ENCODE measurements at regions not wholly inside any gene's neighbourhood (a gene's known extent, or its start where the extent isn't known, plus 50 kb on each side); places are given as distances from the start of the nearest gene placed in this dataset.
"Not testable (repeated sequence)": the region's sequence is repeated elsewhere in the genome, so short reads cannot be mapped to it uniquely, and the experiment has no call there.

GRCh38 chr1:9459816-9460407 is 79.4 kb upstream of the SLC25A33 start:
- Histone ChIP-seq H3K9me3 (ENCODE audit: control insufficient read depth in 2 of 2, low read length in 2 of 2) (no peaks in the 10 kb centered on the region), H3K4me1 (ENCODE audit: control insufficient read depth in 2 of 2, insufficient read depth in 2 of 2, low read length in 2 of 2) (peaks cover 0 to 7% of the 10 kb centered on the region in 2 donors), H3K4me3 (ENCODE audit: low read length in 2 of 2) (no peak overlapping the region), H3K9ac (ENCODE audit: low read depth in 1 of 2, low read length in 2 of 2) (no peak overlapping the region), H3K27ac (ENCODE audit: low read depth in 2 of 2, low read length in 2 of 2) (peak overlapping the region in 1 of 2 donors; percentile 36), H3K36me3 (ENCODE audit: control insufficient read depth in 2 of 2, insufficient read depth in 2 of 2, low read length in 2 of 2) (no peaks in the 10 kb centered on the region), H3K27me3 (ENCODE audit: control insufficient read depth in 2 of 2, insufficient read depth in 2 of 2, low read length in 2 of 2) (no peaks in the 10 kb centered on the region)

- peaks cover 12 to 13% of the 10 kb centered on the region in 2 donors for H3K4me1 ChIP-seq (ENCODE audit: control insufficient read depth in 2 of 2, insufficient read depth in 2 of 2, low read length in 2 of 2)
- no peak overlapping the region for H3K4me3 ChIP-seq (ENCODE audit: low read length in 2 of 2)
- H3K9me3 ChIP-seq (ENCODE audit: control insufficient read depth in 2 of 2, low read length in 2 of 2): no peaks in the 10 kb centered on the region
- H3K36me3 ChIP-seq (ENCODE audit: control insufficient read depth in 2 of 2, insufficient read depth in 2 of 2, low read length in 2 of 2): no peaks in the 10 kb centered on the region
- no peak overlapping the region for H3K9ac ChIP-seq (ENCODE audit: low read depth in 1 of 2, low read length in 2 of 2)
- H3K27ac ChIP-seq (ENCODE audit: low read depth in 2 of 2, low read length in 2 of 2): no peak overlapping the region
- no peaks in the 10 kb centered on the region for H3K27me3 ChIP-seq (ENCODE audit: control insufficient read depth in 2 of 2, insufficient read depth in 2 of 2, low read length in 2 of 2)
Observed at GRCh38 chr1:9465640-9466039, 73.6 kb upstream of the SLC25A33 start.

GRCh38 chr1:9466780-9467758 is 72.2 kb upstream of the SLC25A33 start:
- peak overlapping the region; percentile 4 to 31 for H3K4me3 ChIP-seq (ENCODE audit: low read length in 2 of 2)
- no peaks in the 10 kb centered on the region for H3K36me3 ChIP-seq (ENCODE audit: control insufficient read depth in 2 of 2, insufficient read depth in 2 of 2, low read length in 2 of 2)
- peaks cover 0 to 2% of the 10 kb centered on the region in 2 donors for H3K27me3 ChIP-seq (ENCODE audit: control insufficient read depth in 2 of 2, insufficient read depth in 2 of 2, low read length in 2 of 2)
- peak overlapping the region; percentile 5 to 12 for H3K9ac ChIP-seq (ENCODE audit: low read depth in 1 of 2, low read length in 2 of 2)
- H3K27ac ChIP-seq (ENCODE audit: low read depth in 2 of 2, low read length in 2 of 2): peak overlapping the region in 1 of 2 donors; percentile 48
- peaks cover 12 to 13% of the 10 kb centered on the region in 2 donors for H3K4me1 ChIP-seq (ENCODE audit: control insufficient read depth in 2 of 2, insufficient read depth in 2 of 2, low read length in 2 of 2)
- no peaks in the 10 kb centered on the region for H3K9me3 ChIP-seq (ENCODE audit: control insufficient read depth in 2 of 2, low read length in 2 of 2)

- not testable (repeated sequence) for H3K27me3 ChIP-seq (ENCODE audit: control insufficient read depth in 2 of 2, insufficient read depth in 2 of 2, low read length in 2 of 2)
Observed at GRCh38 chr1:9469882-9470281, 69.4 kb upstream of the SLC25A33 start.

GRCh38 chr1:9471679-9472078 is 67.6 kb upstream of the SLC25A33 start:
- Histone ChIP-seq H3K4me1 (ENCODE audit: control insufficient read depth in 2 of 2, insufficient read depth in 2 of 2, low read length in 2 of 2) (peaks cover 10 to 15% of the 10 kb centered on the region in 2 donors), H3K9ac (ENCODE audit: low read depth in 1 of 2, low read length in 2 of 2) (no peak overlapping the region), H3K9me3 (ENCODE audit: control insufficient read depth in 2 of 2, low read length in 2 of 2) (no peaks in the 10 kb centered on the region), H3K36me3 (ENCODE audit: control insufficient read depth in 2 of 2, insufficient read depth in 2 of 2, low read length in 2 of 2) (no peaks in the 10 kb centered on the region), H3K4me3 (ENCODE audit: low read length in 2 of 2) (no peak overlapping the region), H3K27me3 (ENCODE audit: control insufficient read depth in 2 of 2, insufficient read depth in 2 of 2, low read length in 2 of 2) (peaks cover 0 to 2% of the 10 kb centered on the region in 2 donors), H3K27ac (ENCODE audit: low read depth in 2 of 2, low read length in 2 of 2) (no peak overlapping the region)

More at GRCh38 chr1:9469882-9470281, 69.4 kb upstream of the SLC25A33 start:
- peaks cover 12 to 17% of the 10 kb centered on the region in 2 donors for H3K4me1 ChIP-seq (ENCODE audit: control insufficient read depth in 2 of 2, insufficient read depth in 2 of 2, low read length in 2 of 2)
- not testable (repeated sequence) for H3K27ac ChIP-seq (ENCODE audit: low read depth in 2 of 2, low read length in 2 of 2); H3K9me3 ChIP-seq (ENCODE audit: control insufficient read depth in 2 of 2, low read length in 2 of 2); H3K4me3 ChIP-seq (ENCODE audit: low read length in 2 of 2); H3K36me3 ChIP-seq (ENCODE audit: control insufficient read depth in 2 of 2, insufficient read depth in 2 of 2, low read length in 2 of 2); H3K9ac ChIP-seq (ENCODE audit: low read depth in 1 of 2, low read length in 2 of 2)

- Histone ChIP-seq H3K27ac (ENCODE audit: low read depth in 2 of 2, low read length in 2 of 2) (peak overlapping the region in 1 of 2 donors; percentile 9), H3K4me1 (ENCODE audit: control insufficient read depth in 2 of 2, insufficient read depth in 2 of 2, low read length in 2 of 2) (peaks cover 2 to 8% of the 10 kb centered on the region in 2 donors), H3K9ac (ENCODE audit: low read depth in 1 of 2, low read length in 2 of 2) (no peak overlapping the region), H3K27me3 (ENCODE audit: control insufficient read depth in 2 of 2, insufficient read depth in 2 of 2, low read length in 2 of 2) (peaks cover 0 to 2% of the 10 kb centered on the region in 2 donors), H3K9me3 (ENCODE audit: control insufficient read depth in 2 of 2, low read length in 2 of 2) (no peaks in the 10 kb centered on the region), H3K4me3 (ENCODE audit: low read length in 2 of 2) (no peak overlapping the region), H3K36me3 (ENCODE audit: control insufficient read depth in 2 of 2, insufficient read depth in 2 of 2, low read length in 2 of 2) (no peaks in the 10 kb centered on the region)
Observed at GRCh38 chr1:9472386-9473031, 66.8 kb upstream of the SLC25A33 start.

GRCh38 chr1:9473032-9473807 is 66.0 kb upstream of the SLC25A33 start:
- H3K36me3 ChIP-seq (ENCODE audit: control insufficient read depth in 2 of 2, insufficient read depth in 2 of 2, low read length in 2 of 2): no peaks in the 10 kb centered on the region
- no peak overlapping the region for H3K4me3 ChIP-seq (ENCODE audit: low read length in 2 of 2)
- peak overlapping the region in 1 of 2 donors; percentile 50 for H3K27ac ChIP-seq (ENCODE audit: low read depth in 2 of 2, low read length in 2 of 2)
- H3K9me3 ChIP-seq (ENCODE audit: control insufficient read depth in 2 of 2, low read length in 2 of 2): no peaks in the 10 kb centered on the region
- H3K27me3 ChIP-seq (ENCODE audit: control insufficient read depth in 2 of 2, insufficient read depth in 2 of 2, low read length in 2 of 2): peaks cover 0 to 2% of the 10 kb centered on the region in 2 donors
- H3K4me1 ChIP-seq (ENCODE audit: control insufficient read depth in 2 of 2, insufficient read depth in 2 of 2, low read length in 2 of 2): peaks cover 0 to 4% of the 10 kb centered on the region in 2 donors
- H3K9ac ChIP-seq (ENCODE audit: low read depth in 1 of 2, low read length in 2 of 2): peak overlapping the region in 1 of 2 donors; percentile 52

- Histone ChIP-seq H3K27me3 (ENCODE audit: control insufficient read depth in 2 of 2, insufficient read depth in 2 of 2, low read length in 2 of 2) (peaks cover 0 to 2% of the 10 kb centered on the region in 2 donors), H3K4me1 (ENCODE audit: control insufficient read depth in 2 of 2, insufficient read depth in 2 of 2, low read length in 2 of 2) (peaks cover 0 to 4% of the 10 kb centered on the region in 2 donors), H3K36me3 (ENCODE audit: control insufficient read depth in 2 of 2, insufficient read depth in 2 of 2, low read length in 2 of 2) (no peaks in the 10 kb centered on the region), H3K4me3 (ENCODE audit: low read length in 2 of 2) (no peak overlapping the region), H3K9me3 (ENCODE audit: control insufficient read depth in 2 of 2, low read length in 2 of 2) (no peaks in the 10 kb centered on the region), H3K9ac (ENCODE audit: low read depth in 1 of 2, low read length in 2 of 2) (no peak overlapping the region), H3K27ac (ENCODE audit: low read depth in 2 of 2, low read length in 2 of 2) (no peak overlapping the region)
Observed at GRCh38 chr1:9475061-9475627, 64.1 kb upstream of the SLC25A33 start.

GRCh38 chr1:9476790-9477463 is 62.3 kb upstream of the SLC25A33 start:
- Histone ChIP-seq H3K4me3 (ENCODE audit: low read length in 2 of 2) (no peak overlapping the region), H3K36me3 (ENCODE audit: control insufficient read depth in 2 of 2, insufficient read depth in 2 of 2, low read length in 2 of 2) (no peaks in the 10 kb centered on the region), H3K4me1 (ENCODE audit: control insufficient read depth in 2 of 2, insufficient read depth in 2 of 2, low read length in 2 of 2) (peaks cover 0 to 4% of the 10 kb centered on the region in 2 donors), H3K27ac (ENCODE audit: low read depth in 2 of 2, low read length in 2 of 2) (no peak overlapping the region), H3K9ac (ENCODE audit: low read depth in 1 of 2, low read length in 2 of 2) (no peak overlapping the region), H3K27me3 (ENCODE audit: control insufficient read depth in 2 of 2, insufficient read depth in 2 of 2, low read length in 2 of 2) (peaks cover 0 to 4% of the 10 kb centered on the region in 2 donors), H3K9me3 (ENCODE audit: control insufficient read depth in 2 of 2, low read length in 2 of 2) (no peaks in the 10 kb centered on the region)
